ENCODE measurements at regions not wholly inside any gene's neighbourhood (a gene's known extent, or its start where the extent isn't known, plus 50 kb on each side); places are given as distances from the start of the nearest gene placed in this dataset.

DNA sequence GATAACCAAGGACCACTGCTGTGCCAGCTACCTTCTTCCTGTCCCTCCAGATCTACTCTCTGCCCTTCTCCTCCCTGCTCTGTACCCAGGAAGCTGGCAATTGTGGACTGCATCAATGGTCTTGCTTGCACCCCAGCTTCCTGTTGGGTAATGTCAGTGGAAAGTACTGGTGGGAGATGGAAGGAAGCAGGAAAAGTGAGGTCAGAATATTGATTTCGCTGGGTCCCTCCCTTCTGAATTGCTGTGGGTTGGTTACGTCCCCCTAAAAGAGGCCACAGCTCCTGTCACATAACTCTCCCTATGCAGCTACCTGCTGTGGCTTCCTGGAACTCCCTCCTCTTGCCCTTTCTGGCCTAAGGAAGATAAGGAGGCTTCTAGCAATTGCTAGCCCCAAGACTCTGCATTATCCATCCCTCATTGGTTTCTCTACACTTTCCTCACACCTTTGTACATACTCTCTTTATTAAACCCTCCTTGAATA lies 81.2 kb downstream of the RASSF10 start:
- Histone ChIP-seq H3K27me3 (no peaks in the 10 kb centered on the region), H4K20me1 (no peaks in the 10 kb centered on the region), H3K9ac (no peak overlapping the region), H3K4me3 (no peak overlapping the region), H3K36me3 (no peaks in the 10 kb centered on the region), H3K9me3 (no peaks in the 10 kb centered on the region), H3K4me2 (no peak overlapping the region), H3K27ac (no peak overlapping the region), H3K4me1 (peaks cover 7% of the 10 kb centered on the region; the same call in 1 of the 2 replicates)
- no peak for TF ChIP-seq Cebpa-rat (IDR thresholded peaks at IDR 0.05)

DNA sequence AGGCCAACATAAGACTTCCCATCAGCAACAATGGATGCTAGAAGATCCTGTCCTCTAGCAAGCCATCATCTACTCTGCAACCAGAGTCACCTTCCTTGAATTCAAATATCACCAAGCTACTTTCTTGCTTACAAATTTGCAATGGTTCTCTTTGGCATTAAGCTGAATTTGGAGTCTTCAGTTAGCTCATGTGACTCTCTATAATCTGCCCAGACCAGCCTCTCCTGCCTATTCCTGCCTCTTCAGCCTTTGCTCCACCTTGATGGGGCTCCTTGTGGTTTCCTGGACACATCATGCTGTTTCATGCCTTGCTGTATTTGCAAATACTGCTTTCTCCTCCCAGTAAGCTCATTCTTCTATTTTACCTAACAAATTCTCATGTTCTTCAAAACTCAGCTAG lies 82.3 kb downstream of the RASSF10 start:
- H3K36me3 ChIP-seq, result no peaks in the 10 kb centered on the region
- TF ChIP-seq Cebpa-rat (IDR thresholded peaks at IDR 0.05), result no peak
- peaks cover 7% of the 10 kb centered on the region; the same call in 1 of the 2 replicates for H3K4me1 ChIP-seq
- no peak overlapping the region for H3K9ac ChIP-seq
- H3K27ac ChIP-seq, result no peak overlapping the region
- no peaks in the 10 kb centered on the region for H3K27me3 ChIP-seq
- no peak overlapping the region for H3K4me2 ChIP-seq
- no peak overlapping the region for H3K4me3 ChIP-seq
- H4K20me1 ChIP-seq, result no peaks in the 10 kb centered on the region
- no peaks in the 10 kb centered on the region for H3K9me3 ChIP-seq

DNA sequence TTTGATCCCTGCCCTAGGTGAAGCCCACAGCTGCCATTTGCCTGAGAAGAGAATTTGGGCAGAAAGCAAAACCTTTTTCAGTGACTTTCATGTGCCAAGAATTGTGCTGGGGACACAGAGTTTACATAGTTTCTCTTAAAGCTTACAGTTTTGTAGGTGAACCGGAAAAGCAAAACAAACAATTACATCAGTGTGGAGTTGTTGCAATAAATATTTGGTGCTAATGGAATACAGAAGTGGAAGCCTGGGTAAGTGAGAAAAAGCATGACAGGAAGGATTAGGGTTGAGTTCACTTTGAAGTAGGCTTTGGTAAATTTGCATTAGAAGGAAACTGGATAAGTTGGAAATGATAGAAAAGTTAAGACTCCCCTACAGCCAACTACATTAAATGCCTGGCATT lies 82.7 kb downstream of the RASSF10 start:
- Histone ChIP-seq H3K27me3 (no peaks in the 10 kb centered on the region), H3K4me3 (no peak overlapping the region), H3K4me1 (peaks cover 7% of the 10 kb centered on the region; the same call in 1 of the 2 replicates), H3K9ac (no peak overlapping the region), H3K36me3 (no peaks in the 10 kb centered on the region), H4K20me1 (no peaks in the 10 kb centered on the region), H3K4me2 (no peak overlapping the region), H3K27ac (no peak overlapping the region), H3K9me3 (no peaks in the 10 kb centered on the region)
- TF ChIP-seq Cebpa-rat (IDR thresholded peaks at IDR 0.05), result no peak

DNA sequence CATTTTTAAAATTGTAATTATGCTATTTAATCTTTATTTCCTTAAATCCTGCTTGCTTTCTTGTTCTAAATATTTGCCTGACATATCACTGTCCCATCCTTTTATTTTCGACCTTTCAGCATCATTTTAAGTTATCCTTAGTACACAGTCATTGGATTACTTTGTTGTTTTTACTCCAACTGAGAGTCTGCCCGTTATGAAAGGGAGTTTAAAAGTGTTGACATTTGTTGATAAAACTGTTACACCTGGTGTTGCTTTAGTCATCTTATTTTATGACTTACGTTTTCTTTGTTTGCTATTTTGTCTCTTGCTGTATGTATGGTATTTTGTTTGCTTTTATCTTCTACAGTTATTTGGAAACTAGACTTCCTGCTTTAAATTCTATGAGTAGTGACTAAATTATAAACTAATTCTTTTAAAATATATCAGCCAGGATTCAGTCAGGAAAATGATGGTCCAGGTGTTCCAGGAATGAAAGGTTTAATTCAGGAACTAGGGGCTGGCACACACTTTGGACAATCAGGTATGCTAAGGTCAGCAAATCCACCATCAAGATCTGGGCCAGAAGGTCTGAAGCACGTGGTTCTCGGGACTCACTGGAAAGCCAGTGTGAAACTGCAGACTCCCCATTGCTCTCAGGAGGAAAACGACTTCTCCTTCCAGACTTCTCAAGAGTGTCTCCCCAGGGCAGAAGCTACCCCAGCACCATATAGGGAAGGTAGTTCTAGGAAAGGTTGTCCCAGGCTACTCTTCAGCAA lies 86.0 kb downstream of the RASSF10 start:
- TF ChIP-seq Cebpa-rat (IDR thresholded peaks at IDR 0.05), result no peak
- no peak overlapping the region for H3K9ac ChIP-seq
- no peaks in the 10 kb centered on the region for H4K20me1 ChIP-seq
- H3K9me3 ChIP-seq, result no peaks in the 10 kb centered on the region
- no peak overlapping the region for H3K27ac ChIP-seq
- no peaks in the 10 kb centered on the region for H3K36me3 ChIP-seq
- no peak overlapping the region for H3K4me2 ChIP-seq
- H3K4me1 ChIP-seq, result peaks cover 7% of the 10 kb centered on the region; the same call in 1 of the 2 replicates
- H3K4me3 ChIP-seq, result no peak overlapping the region
- no peaks in the 10 kb centered on the region for H3K27me3 ChIP-seq

- no peaks in the 10 kb centered on the region for H4K20me1 ChIP-seq
Measured at GRCh38 chr11:13098063-13098462, 88.9 kb downstream of the RASSF10 start.

GRCh38 chr11:13098616-13099289 lies 89.6 kb downstream of the RASSF10 start:
- Histone ChIP-seq H3K36me3 (no peaks in the 10 kb centered on the region), H3K9ac (no peak overlapping the region), H3K4me1 (no peaks in the 10 kb centered on the region), H3K27ac (no peak overlapping the region), H3K4me3 (no peak overlapping the region), H4K20me1 (no peaks in the 10 kb centered on the region), H3K27me3 (no peaks in the 10 kb centered on the region), H3K9me3 (no peaks in the 10 kb centered on the region), H3K4me2 (no peak overlapping the region)
- TF ChIP-seq Cebpa-rat (IDR thresholded peaks at IDR 0.05), result no peak

More at GRCh38 chr11:13098063-13098462, 88.9 kb downstream of the RASSF10 start:
- no peak overlapping the region for H3K4me2 ChIP-seq
- no peaks in the 10 kb centered on the region for H3K27me3 ChIP-seq
- no peaks in the 10 kb centered on the region for H3K4me1 ChIP-seq
- H3K36me3 ChIP-seq, result no peaks in the 10 kb centered on the region
- no peak overlapping the region for H3K4me3 ChIP-seq
- H3K9me3 ChIP-seq, result no peaks in the 10 kb centered on the region
- no peak overlapping the region for H3K27ac ChIP-seq
- H3K9ac ChIP-seq, result no peak overlapping the region
- no peak for TF ChIP-seq Cebpa-rat (IDR thresholded peaks at IDR 0.05)

DNA sequence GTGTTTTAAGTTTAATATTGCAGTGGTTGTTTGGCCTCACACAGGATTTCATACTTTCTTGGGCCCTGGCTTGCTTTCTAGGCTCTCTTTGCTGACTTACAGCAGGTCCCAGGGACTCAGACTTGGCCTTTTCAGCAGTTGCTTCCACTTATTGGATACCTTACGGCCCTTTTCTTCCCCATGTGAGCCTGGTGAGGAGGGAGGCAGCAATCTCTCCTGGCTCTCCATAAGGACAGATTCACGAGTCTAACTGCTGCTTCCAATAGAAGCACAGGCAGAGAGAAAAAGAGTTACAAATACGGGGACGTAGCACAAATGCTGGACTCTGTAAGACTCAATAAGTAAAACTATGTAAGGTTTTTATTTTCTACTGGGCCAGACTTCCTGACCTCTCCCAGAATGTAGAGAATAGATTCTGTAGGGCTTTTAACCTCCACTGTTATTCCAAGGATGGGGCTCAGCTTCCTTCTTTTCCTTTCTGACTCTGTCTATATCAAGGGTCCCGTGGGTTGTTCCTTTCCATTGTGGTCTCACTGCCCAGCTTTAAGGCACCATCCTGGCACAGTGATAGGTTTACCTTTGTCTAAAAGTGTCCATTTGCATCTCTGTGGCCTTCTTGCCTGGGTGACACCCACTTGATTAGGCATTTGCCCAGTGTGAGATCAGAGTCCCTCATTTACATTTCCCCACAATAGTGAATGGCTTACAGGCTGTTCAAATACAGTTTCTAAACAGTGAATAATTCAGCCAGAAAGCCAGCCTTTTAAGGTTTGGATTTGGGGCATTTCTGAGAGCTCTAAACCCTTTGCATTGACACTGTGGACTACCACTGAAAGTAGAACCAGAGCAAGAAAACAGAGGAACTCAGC lies 92.8 kb downstream of the RASSF10 start:
- Histone ChIP-seq H3K4me2 (no peak overlapping the region), H3K27ac (no peak overlapping the region), H3K9ac (no peak overlapping the region), H4K20me1 (no peaks in the 10 kb centered on the region), H3K4me3 (no peak overlapping the region), H3K9me3 (no peaks in the 10 kb centered on the region), H3K27me3 (no peaks in the 10 kb centered on the region), H3K36me3 (no peaks in the 10 kb centered on the region), H3K4me1 (peaks cover 16% of the 10 kb centered on the region)
- no peak for TF ChIP-seq Cebpa-rat (IDR thresholded peaks at IDR 0.05)

DNA sequence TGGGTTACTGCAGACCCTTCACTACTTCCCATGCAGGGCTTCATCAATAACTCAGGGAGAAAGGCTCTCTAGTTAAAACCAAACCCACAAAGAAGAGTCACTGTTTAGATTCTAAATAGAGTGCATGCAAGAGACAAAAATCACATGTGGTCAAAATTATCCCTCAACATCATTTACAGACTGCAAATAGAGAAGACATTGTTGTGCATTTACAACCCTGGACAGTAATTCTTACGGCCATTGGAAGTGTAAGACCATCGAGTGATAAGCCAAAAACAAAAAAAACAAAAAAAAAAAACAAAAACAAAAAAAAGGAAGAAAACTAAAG lies 93.4 kb downstream of the RASSF10 start:
- no peak for TF ChIP-seq Cebpa-rat (IDR thresholded peaks at IDR 0.05)
- Histone ChIP-seq H3K36me3 (no peaks in the 10 kb centered on the region), H4K20me1 (no peaks in the 10 kb centered on the region), H3K9ac (no peak overlapping the region), H3K4me1 (peaks cover 16% of the 10 kb centered on the region), H3K27ac (no peak overlapping the region), H3K27me3 (no peaks in the 10 kb centered on the region), H3K4me2 (no peak overlapping the region), H3K9me3 (no peaks in the 10 kb centered on the region), H3K4me3 (no peak overlapping the region)

GRCh38 chr11:13102865-13103539 lies 93.9 kb downstream of the RASSF10 start:
- no peaks in the 10 kb centered on the region for H4K20me1 ChIP-seq
- H3K36me3 ChIP-seq, result no peaks in the 10 kb centered on the region
- peaks cover 16% of the 10 kb centered on the region for H3K4me1 ChIP-seq
- no peak overlapping the region for H3K27ac ChIP-seq
- no peak overlapping the region for H3K4me2 ChIP-seq
- H3K9me3 ChIP-seq, result peaks cover 5% of the 10 kb centered on the region; the same call in 1 of the 2 replicates
- TF ChIP-seq Cebpa-rat (IDR thresholded peaks at IDR 0.05), result no peak
- no peaks in the 10 kb centered on the region for H3K27me3 ChIP-seq
- no peak overlapping the region for H3K4me3 ChIP-seq
- H3K9ac ChIP-seq, result no peak overlapping the region
